GM12865 (cell line): ENCODE measurements at regions not wholly inside any gene's neighbourhood (a gene's known extent, or its start where the extent isn't known, plus 50 kb on each side); places are given as distances from the start of the nearest gene placed in this dataset.

ENCODE experiments used
- DNase-seq: peaks from one replicate; pipeline ENCODE4 v3.0.0; 2010; ENCODE audit warnings: low read depth
- H3K4me3 ChIP-seq: 2 replicates; pipeline ENCODE4 v1.5.1; 2011; ENCODE audit warnings: mild to moderate bottlenecking, low read depth, low read length, control low read depth
- TF ChIP-seq, protein P1 (sequence below): IDR thresholded peaks from 2 replicates; pipeline ENCODE4 v1.5.1; 2011; ENCODE audit warnings: low read length, control low read depth, low read depth, inconsistent platforms; ENCODE audit not compliant: insufficient read depth; ENCODE audit errors: missing control alignments

DNA sequence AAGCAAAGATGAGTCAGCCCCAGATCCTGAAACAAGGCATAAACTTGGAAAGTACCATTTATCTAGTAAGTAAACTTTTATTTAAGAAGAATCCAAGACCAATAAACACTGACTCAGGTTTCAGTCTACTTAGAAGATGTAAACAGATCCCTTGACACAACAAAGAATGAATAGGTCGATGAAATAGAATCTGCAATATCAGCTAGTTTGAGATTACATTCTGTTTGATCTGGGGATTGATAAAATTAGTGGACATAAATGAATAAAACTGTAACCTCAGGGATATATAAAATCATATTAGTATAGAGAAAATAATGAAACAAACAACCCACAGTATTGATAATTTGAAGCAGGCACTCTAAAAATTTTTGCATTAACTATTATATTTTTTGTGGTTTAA lies 708.9 kb downstream of the FAM181B start:
- TF ChIP-seq, protein P1, sequence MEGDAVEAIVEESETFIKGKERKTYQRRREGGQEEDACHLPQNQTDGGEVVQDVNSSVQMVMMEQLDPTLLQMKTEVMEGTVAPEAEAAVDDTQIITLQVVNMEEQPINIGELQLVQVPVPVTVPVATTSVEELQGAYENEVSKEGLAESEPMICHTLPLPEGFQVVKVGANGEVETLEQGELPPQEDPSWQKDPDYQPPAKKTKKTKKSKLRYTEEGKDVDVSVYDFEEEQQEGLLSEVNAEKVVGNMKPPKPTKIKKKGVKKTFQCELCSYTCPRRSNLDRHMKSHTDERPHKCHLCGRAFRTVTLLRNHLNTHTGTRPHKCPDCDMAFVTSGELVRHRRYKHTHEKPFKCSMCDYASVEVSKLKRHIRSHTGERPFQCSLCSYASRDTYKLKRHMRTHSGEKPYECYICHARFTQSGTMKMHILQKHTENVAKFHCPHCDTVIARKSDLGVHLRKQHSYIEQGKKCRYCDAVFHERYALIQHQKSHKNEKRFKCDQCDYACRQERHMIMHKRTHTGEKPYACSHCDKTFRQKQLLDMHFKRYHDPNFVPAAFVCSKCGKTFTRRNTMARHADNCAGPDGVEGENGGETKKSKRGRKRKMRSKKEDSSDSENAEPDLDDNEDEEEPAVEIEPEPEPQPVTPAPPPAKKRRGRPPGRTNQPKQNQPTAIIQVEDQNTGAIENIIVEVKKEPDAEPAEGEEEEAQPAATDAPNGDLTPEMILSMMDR, result no peak
- no peak for DNase-seq
- H3K4me3 ChIP-seq, result no peak overlapping the region

GRCh38 chr11:82012276-82012675 lies 721.4 kb downstream of the FAM181B start:
- TF ChIP-seq, protein P1, result no peak
- H3K4me3 ChIP-seq, result no peak overlapping the region
- no peak for DNase-seq

- H3K4me3 ChIP-seq, result no peak overlapping the region
- TF ChIP-seq, protein P1, result no peak
- DNase-seq, result no peak
These were observed 724.5 kb downstream of the FAM181B start for GRCh38 chr11:82009133-82009532.

DNA sequence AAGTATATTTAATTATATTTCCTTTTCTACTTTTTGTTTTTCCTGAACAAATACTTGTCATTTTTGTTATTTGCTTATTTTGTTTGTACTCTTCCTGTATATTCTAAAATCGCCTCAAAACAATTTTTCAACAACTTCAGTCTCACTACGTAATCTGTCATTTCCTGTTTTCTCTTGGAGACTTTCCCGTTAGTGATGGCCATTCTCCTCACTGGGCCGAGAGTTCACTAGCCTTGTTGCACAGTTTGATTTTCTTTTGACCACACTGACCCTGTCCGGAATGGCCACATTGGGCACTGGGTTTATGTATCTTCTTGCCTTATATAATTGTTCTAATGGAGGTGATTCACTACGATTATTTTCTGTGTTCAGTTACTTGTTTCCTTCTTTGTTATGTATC lies 726.1 kb downstream of the FAM181B start:
- H3K4me3 ChIP-seq, result no peak overlapping the region
- TF ChIP-seq, protein P1, result no peak
- DNase-seq, result no peak

DNA sequence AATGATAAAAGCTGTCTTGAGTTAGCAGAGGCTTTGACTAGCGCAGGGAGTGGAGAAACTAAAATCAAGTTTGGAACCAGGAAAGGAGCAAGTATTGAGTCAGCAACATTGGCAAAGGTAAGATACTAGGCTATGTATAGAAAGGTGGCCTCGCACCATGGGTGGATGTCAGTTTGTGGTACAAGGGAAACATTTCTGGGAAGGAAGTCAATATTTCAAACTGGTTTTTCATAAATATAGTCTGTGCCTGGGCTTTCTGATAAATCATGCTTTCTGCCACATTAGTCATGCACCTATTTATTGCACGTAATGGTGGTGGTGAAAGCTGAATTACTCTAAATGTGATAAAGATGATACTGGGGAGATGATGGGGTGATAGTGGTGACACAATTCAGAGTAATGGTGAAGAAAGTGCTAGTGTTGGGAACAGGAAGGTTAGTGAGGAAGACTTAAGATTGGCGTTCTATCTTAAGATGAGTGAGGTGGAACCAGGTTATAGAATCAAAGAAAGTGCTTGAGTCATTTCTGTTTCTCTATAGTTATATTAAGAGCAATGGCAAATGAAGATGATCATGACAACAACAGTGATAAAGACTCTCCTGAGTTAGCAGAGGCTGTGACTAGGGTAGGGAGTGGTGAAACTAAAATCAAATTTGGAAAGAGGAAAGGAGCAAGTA lies 729.0 kb downstream of the FAM181B start:
- no peak overlapping the region for H3K4me3 ChIP-seq
- DNase-seq, result no peak
- TF ChIP-seq, protein P1, result no peak

GRCh38 chr11:82003671-82004515 lies 729.8 kb downstream of the FAM181B start:
- no peak for DNase-seq
- H3K4me3 ChIP-seq, result no peak overlapping the region
- TF ChIP-seq, protein P1, result no peak
